IPS DF 4.7 (cell line): ENCODE measurements at regions not wholly inside any gene's neighbourhood (a gene's known extent, or its start where the extent isn't known, plus 50 kb on each side); places are given as distances from the start of the nearest gene placed in this dataset.
"Not testable (repeated sequence)": the region's sequence is repeated elsewhere in the genome, so short reads cannot be mapped to it uniquely, and the experiment has no call there.

Source experiments
- DNase-seq: peaks from one replicate; pipeline ENCODE4 v3.0.0-alpha.2; 2013; ENCODE audit warnings: low spot score; ENCODE audit errors: extremely low read depth

DNA sequence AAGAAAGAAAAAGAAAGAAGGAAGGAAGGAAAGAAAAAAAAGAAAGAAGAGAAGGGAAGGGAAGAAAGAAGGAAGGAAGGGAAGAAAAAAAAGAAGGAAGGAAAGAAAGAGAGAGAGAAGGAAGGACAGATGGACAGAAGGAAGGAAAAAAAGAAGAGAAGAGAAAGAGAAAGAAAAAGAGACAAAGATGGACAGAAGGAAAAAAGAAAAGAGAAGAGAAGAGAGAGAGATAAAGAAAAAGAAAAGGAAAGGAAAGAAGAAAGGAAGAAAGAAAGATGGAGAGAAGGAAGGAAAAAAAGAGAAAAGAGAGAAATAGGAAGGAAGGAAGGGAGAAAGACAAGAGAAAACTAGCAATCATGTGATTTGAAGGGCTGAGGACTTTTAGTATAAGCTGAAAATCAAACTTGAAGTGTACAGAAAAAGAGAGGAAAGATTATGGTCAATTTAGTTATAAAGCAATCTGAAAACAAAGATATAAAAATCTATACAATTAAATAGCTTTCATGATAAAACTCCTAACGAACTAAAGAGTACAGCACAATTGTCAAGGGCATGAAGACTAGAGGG, 115.3 kb downstream of the LTN1 start:
- DNase-seq = no peak

DNA sequence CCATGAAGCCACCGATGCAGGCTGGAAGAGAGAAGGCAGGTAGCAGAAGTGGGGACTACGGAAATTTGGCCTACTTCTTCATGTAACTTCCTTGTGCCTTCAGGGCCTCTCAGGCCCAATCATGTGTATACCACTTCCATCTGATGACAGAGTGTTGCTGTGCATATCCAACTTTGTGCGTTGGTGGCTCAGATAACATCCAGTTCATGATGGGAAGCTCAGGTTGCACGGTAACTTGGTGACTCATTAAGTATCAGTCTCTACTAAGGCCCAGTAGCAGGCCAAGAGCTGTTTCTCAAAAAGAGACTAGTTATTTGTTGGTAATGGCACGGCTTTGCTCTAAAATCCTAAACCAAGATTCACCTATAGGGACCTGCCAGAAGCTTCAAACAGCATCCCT, 117.6 kb downstream of the LTN1 start:
- DNase-seq = no peak

DNA sequence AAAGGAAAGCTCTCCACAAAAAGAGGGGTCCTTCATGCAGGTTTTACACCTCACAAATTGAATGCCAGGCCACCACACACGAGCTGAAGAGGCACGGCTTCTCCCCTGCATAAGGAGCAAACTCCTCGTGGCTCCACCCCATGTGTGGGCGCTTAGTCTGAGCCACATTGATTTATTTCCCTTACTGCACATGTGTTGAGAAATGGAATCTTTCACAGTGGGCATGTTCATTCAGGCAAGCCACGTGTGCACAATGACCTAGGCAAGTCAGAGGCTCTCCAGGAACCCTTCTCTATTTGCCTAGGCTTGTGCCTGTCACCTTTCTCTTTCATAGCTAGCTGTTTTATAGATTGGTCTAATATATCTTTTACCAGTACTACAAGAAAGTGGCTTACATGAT, 120.5 kb downstream of the LTN1 start:
- no peak for DNase-seq

DNA sequence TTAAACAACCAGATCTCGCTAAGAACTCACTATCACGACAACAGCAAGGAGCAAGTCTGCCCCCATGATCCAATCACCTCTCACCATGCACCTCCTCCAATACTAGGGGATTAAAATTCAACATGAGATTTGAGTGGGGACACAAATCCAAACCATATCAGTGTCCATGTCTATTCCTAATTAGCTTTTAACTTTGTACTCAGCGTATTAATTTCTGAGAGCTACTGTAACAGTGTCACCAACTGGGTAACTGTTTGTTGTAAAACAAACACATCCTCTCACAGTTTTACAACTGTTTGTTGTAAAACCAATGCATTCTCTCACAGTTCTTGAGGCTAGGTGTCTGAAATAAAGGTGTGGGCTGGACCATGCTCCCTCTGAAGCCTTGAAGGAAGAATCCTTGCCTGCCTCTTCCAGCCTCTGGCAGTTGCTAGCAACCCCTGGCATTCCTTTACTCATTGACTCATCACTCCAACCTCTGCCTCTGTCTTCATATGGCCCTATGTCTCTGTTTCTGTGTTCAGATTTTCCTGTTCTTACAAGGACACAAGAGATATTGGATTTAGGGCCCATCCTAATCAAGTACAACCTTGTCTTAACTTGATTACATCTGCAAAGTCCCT, 121.2 kb downstream of the LTN1 start:
- DNase-seq = no peak

DNA sequence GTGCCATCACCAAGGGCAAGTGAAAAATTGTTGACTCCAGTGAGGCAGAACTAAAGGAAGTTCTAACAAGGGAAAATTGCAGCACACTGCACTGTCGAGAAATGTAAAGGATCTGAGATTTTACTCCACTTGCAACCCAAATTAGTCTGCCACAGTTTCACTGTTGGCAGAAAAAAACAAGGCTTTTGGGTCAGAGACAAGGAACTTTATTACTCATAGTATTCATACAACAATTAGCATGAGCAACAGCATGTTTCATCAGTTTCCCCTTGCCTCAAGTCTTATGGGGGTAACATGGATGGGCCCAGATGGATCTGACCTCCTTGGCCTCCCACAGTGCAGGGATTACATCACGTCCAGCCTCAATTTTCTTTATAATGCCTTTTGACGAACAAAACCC, 125.3 kb downstream of the LTN1 start:
- DNase-seq = no peak

DNA sequence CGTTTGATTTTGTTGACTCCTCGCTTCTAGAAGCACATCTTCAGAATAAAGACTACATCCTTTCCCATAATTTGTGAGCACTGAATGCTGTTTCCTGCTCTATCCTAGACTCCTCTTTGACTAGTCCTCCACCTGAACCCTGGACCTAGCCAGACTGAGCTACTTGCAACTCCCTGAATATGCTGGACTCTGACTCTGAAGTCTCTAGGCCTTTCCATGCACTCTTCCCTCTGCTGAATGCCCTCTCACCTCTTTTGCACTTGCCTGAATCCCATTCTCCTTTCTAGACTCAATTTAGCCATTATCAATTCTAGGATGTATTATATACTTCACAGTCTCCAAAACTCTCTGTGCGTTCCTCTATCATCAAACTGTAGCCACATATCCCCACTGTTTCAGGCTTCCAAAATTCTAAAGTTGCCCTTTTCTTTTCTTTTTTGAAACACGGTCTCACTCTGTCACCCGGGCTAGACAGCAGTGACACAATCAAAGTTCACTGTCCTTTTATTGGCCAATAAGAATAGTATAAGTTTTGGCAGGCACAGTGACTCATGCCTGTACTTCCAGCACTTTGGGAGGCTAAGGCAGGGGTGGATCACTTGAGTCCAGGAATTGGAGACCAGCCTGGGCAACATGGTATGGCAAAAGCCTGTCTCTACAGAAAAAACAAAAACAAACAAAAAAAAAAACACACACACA, 127.0 kb downstream of the LTN1 start:
- no peak for DNase-seq

DNA sequence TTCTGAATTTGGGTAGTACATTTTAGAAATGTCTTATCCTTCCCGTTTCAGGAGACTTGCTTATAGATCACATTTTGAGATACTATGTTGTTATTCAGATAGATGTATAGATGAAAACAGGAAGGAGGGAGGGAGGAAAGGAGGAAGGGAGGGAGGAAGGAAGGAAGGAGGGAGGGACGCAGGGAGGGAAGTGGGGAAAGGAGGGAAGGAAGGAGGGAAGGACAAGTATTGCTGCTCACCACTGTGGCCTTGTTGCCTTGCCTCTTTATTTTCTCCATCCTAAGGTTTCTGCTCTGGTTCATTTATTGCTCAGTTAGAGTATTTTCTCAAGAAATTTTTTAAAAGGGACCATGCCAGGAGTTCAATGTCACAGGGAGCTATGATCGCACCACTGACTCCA, 134.3 kb downstream of the LTN1 start:
- DNase-seq = no peak

DNA sequence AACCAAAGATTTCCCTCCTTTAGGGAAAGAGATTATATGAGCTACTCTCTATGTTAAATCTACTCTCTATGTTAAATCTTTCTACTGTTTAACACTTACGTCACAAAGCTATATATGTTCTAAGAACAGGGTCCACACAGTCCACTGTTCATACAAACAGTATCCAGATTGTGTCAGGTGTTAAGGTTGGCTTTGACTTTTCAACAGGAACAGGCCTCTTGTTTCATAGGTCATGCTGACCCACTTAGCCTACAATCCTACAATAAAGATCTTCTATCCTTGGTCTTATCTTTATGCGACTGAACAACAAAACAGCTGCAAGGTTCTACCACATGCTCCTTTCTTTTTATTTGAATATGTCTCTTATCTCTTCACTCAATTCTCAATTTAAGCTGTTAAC, 134.9 kb downstream of the LTN1 start:
- DNase-seq = no peak

DNA sequence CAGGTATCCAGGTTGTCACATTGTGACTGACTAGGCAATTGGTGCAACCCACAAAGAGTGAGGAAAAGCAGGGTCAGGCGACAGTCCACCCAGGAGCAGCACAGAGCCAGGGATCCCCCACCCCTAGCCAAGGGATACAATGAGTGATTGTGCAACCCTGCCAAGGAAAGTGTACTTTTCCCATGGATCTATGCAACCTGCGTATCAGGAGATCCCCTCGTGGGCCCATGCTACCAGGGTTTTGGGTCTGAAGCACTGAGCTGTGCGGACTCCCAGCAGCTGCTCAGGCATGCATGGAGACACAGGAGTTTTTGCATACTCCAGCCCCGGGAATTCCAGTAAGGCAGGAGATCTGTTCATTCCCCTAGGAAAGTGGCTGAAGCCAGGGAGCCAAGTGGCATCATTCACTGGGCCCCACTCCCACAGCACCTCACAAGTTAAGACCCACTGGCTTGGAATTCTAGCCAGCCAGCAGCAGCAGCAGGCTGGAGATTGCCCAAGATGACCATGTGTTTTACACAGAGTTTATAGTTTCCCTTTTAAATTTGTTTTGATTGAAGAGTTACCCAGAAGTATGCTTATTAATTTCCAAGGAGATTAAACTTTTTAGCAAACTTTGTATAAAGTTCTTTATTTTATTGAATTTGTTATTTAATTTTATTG, 136.0 kb downstream of the LTN1 start:
- no peak for DNase-seq

DNA sequence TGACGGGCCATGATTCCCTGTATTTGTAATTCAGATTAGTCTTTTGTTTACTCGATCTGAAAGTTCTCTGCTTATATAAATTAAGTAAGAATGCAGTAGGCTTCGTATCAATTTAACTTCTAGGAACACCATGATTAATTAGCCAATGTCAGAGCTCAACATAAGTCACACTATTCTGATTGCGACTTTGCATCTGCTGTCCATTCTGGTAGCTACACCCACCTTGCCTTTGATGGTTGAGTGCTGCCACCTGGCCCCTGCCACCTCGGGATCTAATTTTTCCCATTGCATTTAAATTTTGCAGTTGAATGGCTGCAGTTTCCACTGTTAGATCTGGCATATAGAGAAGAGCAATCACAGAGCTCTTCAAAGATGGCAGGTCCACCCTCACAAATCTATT, 140.0 kb downstream of the LTN1 start:
- no peak for DNase-seq

DNA sequence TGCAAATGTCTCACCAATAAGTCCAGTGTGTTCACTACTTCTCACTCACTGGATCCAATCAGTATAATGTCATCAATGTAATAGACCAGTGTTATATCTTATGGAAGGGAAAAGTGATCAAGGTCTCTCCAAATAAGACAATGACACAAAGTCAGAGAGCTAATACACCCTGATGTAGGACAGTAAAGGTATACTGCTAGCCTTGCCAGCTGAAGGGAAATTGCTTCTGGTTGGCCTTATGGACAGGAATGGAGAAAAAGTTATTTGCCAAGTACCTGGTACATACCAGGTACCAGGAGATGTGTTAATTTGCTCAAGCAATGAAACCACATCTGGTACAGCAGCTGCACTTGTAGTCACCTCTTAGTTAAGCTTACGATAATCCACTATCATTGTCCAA, 141.0 kb downstream of the LTN1 start:
- DNase-seq = no peak

DNA sequence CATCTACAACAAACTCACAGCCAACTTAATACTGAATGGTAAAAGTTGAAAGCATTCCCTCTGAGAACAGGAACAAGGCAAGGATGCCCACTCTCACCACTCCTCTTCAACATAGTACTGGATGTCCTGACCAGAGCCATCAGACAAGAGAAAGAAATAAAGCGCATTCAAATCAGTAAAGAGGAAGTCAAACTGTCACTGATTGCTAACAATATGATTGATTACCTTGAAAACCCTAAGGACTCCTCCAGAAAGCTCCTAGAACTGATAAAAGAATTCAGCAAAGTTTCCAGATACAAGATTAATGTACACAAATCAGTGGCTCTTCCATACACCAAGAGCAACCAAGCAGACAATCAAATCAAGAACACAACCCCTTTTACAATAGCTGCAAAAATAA, 153.4 kb downstream of the LTN1 start:
- DNase-seq = not testable (repeated sequence)

DNA sequence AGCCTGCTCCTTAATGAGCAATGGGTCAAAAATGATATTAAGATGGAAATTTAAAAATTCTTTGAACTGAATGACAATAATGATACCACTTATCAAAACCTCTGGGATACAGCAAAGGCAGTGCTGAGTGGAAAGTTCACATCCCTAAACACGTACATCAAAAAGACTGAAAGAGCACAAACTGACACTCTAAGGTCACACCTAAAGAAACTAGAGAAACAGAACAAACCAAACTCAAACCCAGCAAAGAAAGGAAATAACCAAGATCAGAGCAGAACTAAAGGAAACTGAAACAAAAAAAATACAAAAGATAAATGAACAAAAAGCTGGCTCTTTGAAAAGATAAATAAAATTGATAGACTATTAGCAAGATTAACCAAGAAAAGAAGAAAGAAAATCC, 155.3 kb downstream of the LTN1 start:
- DNase-seq = not testable (repeated sequence)

DNA sequence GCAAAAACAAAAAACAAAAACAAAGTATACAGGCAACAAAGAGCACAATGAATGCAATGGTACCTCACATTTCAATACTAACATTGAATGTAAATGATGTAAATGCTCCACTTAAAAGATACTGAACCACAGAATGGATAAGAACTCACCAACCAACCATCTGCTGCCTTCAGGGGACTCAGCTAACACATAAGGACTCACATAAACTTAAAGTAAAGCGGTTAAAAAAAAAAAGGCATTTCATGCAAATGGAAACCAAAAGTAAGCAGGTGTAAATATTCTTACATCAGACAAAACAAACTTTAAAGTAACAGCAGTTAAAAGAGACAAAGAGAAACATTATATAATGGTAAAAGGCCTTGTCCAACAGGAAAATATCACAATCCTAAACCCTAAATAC, 156.1 kb downstream of the LTN1 start:
- not testable (repeated sequence) for DNase-seq

DNA sequence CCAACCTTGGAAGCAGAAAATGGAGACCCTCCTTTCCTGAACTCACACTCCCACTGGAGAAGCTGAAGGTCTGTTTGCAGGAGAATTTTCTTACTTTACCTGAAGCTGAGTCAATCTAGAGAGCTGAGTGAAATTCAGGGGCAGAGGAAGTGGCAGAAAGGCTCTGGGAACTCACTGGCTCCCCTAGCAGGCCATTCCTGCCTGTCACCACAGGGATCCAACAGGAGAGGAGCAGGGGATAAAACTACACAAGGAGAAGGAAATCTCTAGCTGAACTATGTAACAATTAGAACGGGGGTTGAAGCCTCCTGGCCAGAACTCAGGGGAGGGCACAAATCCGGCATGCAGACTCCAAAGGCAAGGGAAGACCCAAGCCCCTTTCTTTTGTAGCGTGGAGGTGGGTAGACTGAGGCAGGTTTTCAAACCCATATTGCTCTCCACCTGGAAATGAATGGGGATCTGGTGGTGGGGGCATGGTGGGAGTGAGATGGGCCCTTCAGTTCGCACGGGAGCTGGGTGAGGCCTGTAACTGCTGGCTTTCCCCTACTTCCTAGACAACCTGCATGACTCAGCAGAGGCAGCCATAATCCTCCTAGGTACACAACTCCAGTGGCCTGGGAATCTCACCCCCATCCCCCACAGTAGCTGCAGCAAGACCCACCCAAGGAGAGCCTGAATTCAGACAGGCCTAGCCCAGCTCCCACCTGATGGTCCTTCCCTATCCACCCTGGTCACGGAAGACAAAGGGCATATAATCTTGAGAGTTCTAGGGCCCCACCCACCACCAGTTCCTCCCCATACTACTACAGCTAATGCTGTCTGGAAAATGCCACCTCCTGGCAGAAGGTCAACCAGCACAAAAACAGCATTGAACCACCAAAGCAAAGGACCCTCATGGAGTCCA, 158.1 kb downstream of the LTN1 start:
- no peak for DNase-seq

DNA sequence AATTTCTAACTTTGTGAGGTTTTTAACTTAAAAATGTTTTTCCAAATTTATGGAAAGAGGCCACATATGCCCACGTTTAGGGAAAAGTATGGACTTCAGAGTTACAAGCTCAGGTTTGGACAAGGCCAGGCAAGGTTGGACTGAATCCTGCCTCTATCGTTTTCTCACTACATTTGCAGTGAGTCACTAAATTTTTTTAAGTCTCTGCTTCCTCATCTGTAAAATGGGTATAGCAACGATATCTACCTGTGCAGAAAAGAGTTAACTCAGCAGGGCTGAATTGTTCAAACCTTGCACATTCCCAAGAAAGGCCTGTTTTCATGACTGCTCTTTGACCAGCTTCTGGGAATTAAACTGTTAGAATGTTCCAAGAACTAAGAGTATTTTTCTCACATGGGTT, 159.1 kb downstream of the LTN1 start:
- DNase-seq = no peak

DNA sequence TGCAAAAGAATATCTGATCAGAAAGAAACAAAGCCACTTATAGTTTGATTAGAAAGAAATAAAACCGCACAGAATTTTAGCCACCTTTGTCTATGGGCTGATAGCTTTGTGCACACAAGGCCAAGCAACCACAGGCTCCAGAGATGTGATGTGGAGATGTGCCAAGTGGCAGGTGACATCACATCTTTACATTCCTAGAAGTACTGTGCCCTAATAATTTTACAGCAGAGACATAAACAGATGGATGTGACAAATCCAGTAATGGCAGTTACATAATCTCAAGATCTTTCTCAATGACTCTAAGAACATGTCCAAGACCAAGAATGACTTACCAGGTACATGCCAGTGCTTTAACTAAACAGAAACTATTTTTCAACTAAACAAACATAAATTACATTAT, 159.5 kb downstream of the LTN1 start:
- DNase-seq = no peak

DNA sequence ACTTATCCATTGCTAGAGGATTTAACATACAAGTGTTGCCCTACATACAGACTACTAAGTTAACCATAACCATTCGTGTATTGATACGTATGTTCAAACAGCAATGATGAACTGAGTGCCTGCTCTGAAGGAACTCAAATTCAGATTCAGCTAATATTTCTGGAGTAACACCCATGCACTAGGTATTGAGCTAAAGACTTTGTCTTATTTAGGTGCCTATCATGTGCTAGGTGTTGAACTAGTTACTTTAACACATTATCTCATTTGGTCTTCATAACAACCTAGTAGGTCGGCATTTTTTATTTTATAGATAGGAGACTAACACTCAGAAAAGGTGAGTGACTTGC, 160.0 kb downstream of the LTN1 start:
- no peak for DNase-seq

DNA sequence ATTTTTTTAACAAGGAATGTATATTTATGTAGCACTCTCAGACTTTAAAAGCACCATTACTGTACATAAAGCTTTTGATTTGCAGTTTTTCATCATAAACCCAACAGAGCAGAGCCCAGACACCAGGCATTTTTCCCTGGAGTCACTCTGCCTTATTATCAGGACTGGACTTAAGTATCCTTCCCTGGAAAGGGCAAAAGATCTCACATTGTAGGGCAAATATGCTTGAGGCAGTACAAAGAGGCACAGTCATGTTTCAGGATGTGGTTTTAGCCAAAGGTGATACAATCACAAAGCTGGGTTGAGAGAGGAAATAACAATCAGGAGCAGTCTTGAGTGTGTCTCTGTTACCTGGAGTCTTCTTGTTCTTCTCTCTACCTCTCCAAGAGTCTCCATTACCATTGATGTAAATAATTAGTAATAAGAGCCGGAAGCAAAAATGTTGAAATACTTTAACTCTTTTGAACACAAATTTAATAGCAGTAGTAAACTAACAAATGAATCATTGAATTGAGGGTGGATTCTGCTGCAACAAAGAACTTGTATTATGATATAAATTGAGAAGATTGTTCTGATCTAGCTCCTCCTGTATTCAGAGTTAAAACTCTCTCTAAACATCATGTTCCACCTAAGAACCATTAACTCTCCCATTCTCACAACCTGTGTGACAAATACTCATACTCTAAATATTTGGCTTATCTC, 160.5 kb downstream of the LTN1 start:
- DNase-seq = no peak

DNA sequence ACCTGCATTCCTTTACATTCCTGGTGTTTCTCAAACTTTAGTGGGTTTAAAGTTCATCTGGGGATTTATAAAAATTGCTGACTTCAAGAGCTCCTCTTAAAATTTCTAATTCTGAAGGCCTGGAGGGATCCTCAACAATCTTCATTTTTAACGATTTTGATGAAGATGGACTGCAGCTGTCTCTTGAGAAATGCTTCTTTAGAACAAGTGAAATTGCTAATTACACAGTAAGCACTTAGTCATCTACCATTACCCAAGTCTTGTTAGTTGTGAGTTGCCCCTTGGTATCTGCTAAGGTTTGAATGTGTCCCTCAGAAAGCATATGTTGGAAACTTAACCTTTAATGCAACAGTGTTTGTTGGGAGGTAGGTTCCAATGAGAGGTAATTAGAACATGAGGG, 163.7 kb downstream of the LTN1 start:
- DNase-seq = no peak

DNA sequence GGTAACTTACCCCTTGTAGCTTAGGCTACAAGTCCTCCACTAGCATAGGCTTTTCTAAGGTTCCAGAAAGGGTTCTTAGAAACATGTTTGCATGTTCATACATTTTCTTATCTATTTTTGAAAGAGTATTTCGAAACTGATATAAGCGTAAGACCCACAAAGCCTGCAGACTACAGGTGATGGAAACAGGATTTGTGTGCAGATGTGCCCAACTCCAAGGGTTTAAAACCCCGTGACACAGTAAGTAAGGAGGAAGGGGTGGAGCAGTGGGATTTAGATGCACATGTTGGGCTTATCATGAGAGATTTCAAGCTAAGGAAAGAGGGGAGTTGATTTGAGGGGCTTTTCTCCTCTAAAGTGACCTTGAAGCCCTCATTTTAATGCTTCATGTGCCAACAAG, 164.7 kb downstream of the LTN1 start:
- DNase-seq = no peak
